ENCODE measurements at regions not wholly inside any gene's neighbourhood (a gene's known extent, or its start where the extent isn't known, plus 50 kb on each side); places are given as distances from the start of the nearest gene placed in this dataset.

DNA sequence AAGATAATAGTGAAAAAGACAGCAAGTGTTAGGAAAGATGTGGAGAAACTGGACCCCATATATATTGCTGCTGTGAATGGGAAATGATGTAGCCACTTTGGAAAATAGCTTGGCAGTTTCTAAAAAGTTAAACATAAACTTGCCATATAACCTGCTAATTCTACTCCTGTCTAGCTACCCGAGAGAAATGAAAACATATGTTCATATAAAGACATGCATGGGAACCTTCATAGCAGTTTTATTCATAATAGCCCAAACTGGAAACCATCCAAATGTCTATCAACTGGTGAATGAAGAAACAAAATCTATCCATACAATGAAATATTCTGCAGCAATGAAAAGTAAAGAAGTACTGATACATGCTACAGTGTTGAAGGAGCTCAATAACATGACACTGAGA lies 50.4 kb upstream of the NABP1 start:
- TF ChIP-seq, protein P1, sequence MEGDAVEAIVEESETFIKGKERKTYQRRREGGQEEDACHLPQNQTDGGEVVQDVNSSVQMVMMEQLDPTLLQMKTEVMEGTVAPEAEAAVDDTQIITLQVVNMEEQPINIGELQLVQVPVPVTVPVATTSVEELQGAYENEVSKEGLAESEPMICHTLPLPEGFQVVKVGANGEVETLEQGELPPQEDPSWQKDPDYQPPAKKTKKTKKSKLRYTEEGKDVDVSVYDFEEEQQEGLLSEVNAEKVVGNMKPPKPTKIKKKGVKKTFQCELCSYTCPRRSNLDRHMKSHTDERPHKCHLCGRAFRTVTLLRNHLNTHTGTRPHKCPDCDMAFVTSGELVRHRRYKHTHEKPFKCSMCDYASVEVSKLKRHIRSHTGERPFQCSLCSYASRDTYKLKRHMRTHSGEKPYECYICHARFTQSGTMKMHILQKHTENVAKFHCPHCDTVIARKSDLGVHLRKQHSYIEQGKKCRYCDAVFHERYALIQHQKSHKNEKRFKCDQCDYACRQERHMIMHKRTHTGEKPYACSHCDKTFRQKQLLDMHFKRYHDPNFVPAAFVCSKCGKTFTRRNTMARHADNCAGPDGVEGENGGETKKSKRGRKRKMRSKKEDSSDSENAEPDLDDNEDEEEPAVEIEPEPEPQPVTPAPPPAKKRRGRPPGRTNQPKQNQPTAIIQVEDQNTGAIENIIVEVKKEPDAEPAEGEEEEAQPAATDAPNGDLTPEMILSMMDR (IDR thresholded peaks at IDR 0.05; ENCODE audit: insufficient read depth, low read depth, low read length): no peak
- no peak for TF ChIP-seq EZH2 (IDR thresholded peaks at IDR 0.05; ENCODE audit: insufficient read depth, low read length)
